Muscle of leg (tissue), 3 donors: ENCODE measurements at regions not wholly inside any gene's neighbourhood (a gene's known extent, or its start where the extent isn't known, plus 50 kb on each side); places are given as distances from the start of the nearest gene placed in this dataset.
A peak's percentile ranks its signal among the peaks of the same experiment; 100 is the strongest.

Source experiments
- DNase-seq: peaks from one replicate; pipeline ENCODE4 v3.0.0; 2013
- H3K27ac ChIP-seq: one replicate; pipeline ENCODE4 v1.5.1; 2013; ENCODE audit warnings: mild to moderate bottlenecking, low read length, control low read depth
- H3K27me3 ChIP-seq: one replicate; pipeline ENCODE4 v1.6.1; 2013; ENCODE audit warnings: low read length; ENCODE audit not compliant: control insufficient read depth, insufficient read depth
- H3K36me3 ChIP-seq: one replicate; pipeline ENCODE4 v1.6.1; 2013; ENCODE audit warnings: low read length; ENCODE audit not compliant: control insufficient read depth, insufficient read depth
- H3K4me1 ChIP-seq: one replicate; pipeline ENCODE4 v1.6.1; 2013; ENCODE audit warnings: low read length; ENCODE audit not compliant: control insufficient read depth, insufficient read depth
- H3K4me3 ChIP-seq: one replicate; pipeline ENCODE4 v1.5.1; 2013; ENCODE audit warnings: low read length, control low read depth
- H3K9me3 ChIP-seq: replicated peaks from 2 replicates; pipeline ENCODE4 v1.6.1; 2013; ENCODE audit warnings: low read depth, low read length; ENCODE audit not compliant: control insufficient read depth
- WGBS: methylation state at CpG from one replicate; pipeline ENCODE4 v1.1.5; 2013; ENCODE audit warnings: missing lambda C conversion rate; ENCODE audit not compliant: insufficient coverage; 5-methylcytosine and 5-hydroxymethylcytosine counted together

DNA sequence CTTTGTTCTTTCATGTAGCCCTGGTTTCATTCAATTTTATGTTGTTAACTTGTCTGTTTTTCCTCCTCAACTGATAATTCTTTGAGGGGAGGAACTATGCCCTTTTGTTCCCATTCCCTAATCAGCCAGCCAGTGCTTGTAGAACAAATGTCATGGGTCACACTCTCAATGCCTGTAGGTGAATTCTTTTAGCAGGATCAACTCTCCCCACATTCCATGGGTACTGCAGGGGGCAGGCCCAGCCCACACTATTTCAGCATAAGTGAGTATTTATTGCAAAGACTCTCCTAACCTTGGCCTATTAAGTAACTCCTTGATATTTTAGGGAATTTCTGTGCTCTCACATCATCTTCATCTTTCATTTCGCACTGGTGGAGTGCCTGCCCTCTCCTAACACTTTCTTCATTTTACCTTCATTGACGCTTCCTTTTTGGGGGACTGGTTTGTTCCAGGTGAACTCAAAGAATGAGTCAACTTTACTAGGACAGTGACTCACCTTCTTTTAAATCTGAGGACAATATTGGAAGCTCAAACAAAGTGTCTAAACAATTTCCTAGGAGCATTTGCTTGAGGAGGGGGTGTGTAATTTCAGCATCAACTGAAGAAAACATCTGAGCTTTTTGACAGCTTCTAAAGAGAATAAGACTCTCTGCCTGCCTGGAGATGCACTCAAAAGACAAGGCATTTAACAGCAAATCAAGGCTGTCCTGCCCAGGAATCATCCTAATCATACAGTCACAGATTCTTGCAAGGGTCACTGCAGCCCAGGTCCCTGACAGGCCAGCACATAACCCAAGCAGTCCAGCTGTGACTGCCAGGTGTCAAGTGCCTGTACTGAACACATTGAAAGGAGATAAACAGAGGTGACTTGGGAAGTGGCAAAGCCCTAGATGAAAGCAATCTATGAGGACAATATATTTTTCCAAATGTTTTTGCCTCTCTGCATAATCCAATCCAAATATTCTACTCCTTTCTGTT lies 208.8 kb upstream of the ADRA1D start:
- no peaks in the 10 kb centered on the region for H3K9me3 ChIP-seq
- no peaks in the 10 kb centered on the region for H3K4me1 ChIP-seq
- no peak for DNase-seq
- H3K36me3 ChIP-seq, result no peaks in the 10 kb centered on the region
- H3K4me3 ChIP-seq, result no peak overlapping the region
- H3K27me3 ChIP-seq, result no peaks in the 10 kb centered on the region
- 86% methylated on average over 1 of the region's 2 CpGs for WGBS
- H3K27ac ChIP-seq, result no peak overlapping the region

DNA sequence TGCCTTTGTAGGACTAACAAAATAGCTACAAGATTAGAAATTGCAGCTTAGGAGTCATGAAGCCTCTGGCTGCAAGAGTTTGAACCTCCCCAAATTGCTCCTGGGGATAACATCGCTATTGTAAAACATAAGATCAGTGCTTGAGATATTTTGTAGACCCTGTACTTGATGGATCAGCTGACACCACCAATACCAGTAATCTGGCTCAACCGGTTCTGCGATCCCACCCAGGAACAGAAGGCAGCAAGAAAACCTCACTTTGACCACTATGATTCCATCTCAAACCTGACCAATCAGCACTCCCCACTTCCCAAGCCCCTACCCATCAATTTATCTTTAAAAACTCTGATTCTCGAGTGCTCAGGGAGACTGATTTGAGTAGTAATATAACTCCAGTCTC lies 206.9 kb upstream of the ADRA1D start:
- no peaks in the 10 kb centered on the region for H3K4me1 ChIP-seq
- 80% methylated on average over 1 of the region's 4 CpGs for WGBS
- no peaks in the 10 kb centered on the region for H3K27me3 ChIP-seq
- no peak overlapping the region for H3K4me3 ChIP-seq
- H3K9me3 ChIP-seq, result no peaks in the 10 kb centered on the region
- H3K27ac ChIP-seq, result no peak overlapping the region
- DNase-seq, result no peak
- H3K36me3 ChIP-seq, result no peaks in the 10 kb centered on the region

DNA sequence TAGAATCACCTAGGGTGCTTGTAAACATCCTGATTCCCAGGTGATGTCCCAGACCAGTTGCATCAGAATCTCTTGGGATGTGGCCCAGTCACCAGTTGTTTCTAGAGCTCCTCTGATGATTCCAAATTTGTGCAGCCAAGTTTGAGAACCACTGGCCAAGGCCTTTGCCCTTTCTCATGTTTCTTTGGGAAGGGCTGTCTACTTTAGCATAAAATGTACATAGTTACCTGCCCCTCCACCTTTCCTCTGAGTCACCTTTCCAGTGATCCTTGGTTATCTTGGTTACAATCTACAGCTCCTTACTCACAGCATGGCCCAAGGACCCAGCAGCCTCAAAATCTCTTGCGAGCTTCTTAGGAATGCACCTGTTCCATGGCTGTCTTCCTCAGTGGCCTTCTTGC lies 206.2 kb upstream of the ADRA1D start:
- Histone ChIP-seq H3K36me3 (no peaks in the 10 kb centered on the region), H3K4me1 (no peaks in the 10 kb centered on the region), H3K27me3 (no peaks in the 10 kb centered on the region), H3K4me3 (no peak overlapping the region), H3K27ac (no peak overlapping the region), H3K9me3 (no peaks in the 10 kb centered on the region)
- DNase-seq, result no peak
- 85% methylated on average over 1 of the region's 1 CpG for WGBS

DNA sequence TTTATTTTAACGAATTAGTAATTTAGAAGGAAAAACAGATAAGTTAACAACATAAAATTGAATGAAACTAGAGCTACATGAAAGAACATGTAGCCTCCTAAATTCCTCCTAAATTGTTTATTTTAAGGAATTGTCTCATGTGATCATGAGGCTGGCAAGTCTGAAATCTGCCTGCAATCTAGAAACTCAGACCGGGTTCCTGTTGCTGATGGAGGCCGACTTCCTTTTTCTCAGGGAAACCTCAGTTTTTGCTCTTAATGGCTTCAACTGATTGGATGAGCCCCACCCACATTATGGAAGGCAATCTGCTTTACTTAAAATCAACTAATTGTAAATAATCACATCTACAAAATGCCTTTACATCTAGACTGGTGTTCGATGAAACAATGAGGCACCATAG lies 205.0 kb upstream of the ADRA1D start:
- no peak overlapping the region for H3K27ac ChIP-seq
- 89% methylated on average over 2 of the region's 4 CpGs for WGBS
- no peak overlapping the region for H3K4me3 ChIP-seq
- H3K27me3 ChIP-seq, result no peaks in the 10 kb centered on the region
- H3K9me3 ChIP-seq, result no peaks in the 10 kb centered on the region
- H3K4me1 ChIP-seq, result no peaks in the 10 kb centered on the region
- DNase-seq, result peak; percentile 14
- no peaks in the 10 kb centered on the region for H3K36me3 ChIP-seq

DNA sequence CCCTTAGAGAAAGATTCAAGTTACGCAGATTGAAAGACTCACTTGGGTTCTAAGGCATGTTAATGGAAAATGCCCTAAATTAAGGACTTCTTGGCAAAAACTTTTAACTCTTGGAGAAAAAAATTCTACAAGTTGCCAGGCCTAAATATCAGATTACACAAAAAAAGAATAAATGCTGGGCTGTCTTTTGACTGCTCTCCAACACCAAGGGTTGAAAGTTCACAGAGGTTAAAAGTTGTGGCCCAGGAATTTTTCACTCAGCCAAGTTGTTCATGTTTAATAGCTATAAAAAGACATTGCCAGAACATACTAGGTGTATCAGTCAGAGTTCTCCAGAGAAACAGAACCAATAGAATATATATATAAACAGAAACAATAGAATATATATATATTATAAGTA lies 204.3 kb upstream of the ADRA1D start:
- H3K9me3 ChIP-seq, result no peaks in the 10 kb centered on the region
- DNase-seq, result peak; percentile 32
- no CpG with 5 or more reads among the region's 1 CpG for WGBS

DNA sequence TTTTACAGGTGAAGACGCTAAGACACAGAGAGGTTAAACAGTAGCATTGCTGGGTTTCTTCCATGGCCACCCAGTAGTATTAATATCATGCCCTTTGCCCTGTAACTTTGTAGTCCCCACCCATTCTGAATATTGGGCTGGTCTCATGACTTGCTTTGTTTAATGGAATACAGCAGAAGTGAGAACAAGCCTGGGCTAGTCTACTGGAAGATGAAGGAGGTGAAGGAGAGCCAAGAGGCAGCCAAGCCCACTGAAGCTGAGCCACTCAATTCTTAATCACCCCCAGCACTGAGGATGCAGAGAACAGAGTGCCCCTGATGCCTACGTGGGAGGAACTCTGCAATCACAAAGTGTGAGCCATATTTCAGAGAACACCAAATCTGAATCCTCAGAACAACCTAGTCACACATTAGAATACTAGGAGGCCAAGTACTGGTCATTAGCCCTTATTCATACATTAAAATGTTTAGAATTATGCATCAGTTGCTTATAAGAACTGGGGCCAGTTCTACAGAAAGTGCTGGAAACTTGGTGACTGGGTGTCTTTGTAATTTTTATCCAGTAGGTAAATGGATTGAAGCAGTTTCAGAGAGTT lies 202.5 kb upstream of the ADRA1D start:
- WGBS, result no CpG with 5 or more reads among the region's 2 CpGs
- Histone ChIP-seq H3K4me3 (no peak overlapping the region), H3K27me3 (no peaks in the 10 kb centered on the region), H3K4me1 (no peaks in the 10 kb centered on the region), H3K9me3 (no peaks in the 10 kb centered on the region), H3K27ac (no peak overlapping the region), H3K36me3 (no peaks in the 10 kb centered on the region)
- no peak for DNase-seq

More for the DNA sequence above, 204.3 kb upstream of the ADRA1D start:
- no peak overlapping the region for H3K27ac ChIP-seq
- H3K4me3 ChIP-seq, result no peak overlapping the region
- H3K4me1 ChIP-seq, result no peaks in the 10 kb centered on the region
- H3K36me3 ChIP-seq, result no peaks in the 10 kb centered on the region
- H3K27me3 ChIP-seq, result no peaks in the 10 kb centered on the region

DNA sequence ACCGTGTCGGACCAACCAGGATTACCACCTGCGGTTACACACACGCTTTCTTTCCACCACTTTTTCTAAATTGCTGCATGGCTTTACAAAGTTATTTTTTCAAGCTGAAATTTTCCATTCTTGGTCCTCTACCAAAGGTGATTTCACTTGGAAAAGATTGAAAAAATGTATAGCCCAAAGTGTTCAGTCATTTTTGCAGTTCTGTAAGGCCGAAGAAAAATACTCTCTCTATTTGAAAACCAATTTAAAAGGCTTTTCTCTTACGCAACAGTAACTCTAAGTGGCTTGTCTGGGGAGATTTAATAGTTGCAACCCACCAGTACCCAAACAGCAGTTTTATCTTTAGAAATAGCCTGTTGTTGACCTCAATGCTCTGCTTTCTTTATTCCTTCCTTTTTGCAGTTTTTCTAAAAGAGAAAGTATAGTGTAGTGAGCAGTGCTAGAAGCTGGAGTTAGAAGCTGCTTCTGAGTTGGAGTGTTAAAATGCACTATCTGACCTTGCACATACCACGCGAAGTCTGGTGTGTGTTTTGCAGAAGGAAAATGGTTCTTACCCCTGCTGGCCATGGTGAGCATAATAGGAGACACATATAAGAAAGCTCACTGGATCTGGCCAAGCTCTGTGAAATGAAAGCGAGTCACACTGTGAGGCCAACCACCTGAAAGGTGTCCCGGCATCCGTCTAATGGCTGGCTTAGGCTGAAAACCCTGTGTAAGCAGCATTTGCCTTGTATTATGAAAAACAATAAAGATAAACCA lies 201.0 kb upstream of the ADRA1D start:
- Histone ChIP-seq H3K27me3 (peaks cover 2% of the 10 kb centered on the region), H3K4me3 (no peak overlapping the region), H3K4me1 (peaks cover 5% of the 10 kb centered on the region), H3K9me3 (no peaks in the 10 kb centered on the region), H3K27ac (no peak overlapping the region), H3K36me3 (no peaks in the 10 kb centered on the region)
- peak; percentile 78 for DNase-seq
- WGBS, result 30% methylated on average over 2 of the region's 11 CpGs

DNA sequence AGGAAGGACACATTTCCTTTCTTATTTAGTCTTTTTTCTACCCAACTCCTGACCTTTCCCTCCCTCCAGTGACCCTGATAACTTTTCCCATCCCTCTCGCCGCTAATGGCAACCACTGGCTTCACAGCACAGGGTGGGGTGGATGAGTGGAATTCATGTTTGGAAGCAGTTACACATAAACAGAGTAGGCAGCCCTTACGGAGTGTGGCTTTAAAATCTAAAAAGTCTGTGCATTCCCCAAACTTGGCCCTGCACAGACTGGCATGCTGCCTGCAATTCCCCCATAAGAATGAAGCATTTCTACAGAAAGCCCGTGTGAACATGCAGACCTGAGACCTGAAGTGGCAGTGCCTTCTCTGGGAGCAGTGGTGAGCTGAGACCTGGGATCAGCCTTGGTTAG lies 196.7 kb upstream of the ADRA1D start:
- no peak overlapping the region for H3K4me3 ChIP-seq
- DNase-seq, result peak; percentile 33
- no peaks in the 10 kb centered on the region for H3K9me3 ChIP-seq
- WGBS, result 15% methylated on average over 2 of the region's 4 CpGs
- H3K27me3 ChIP-seq, result peaks cover 2% of the 10 kb centered on the region
- H3K4me1 ChIP-seq, result peaks cover 5% of the 10 kb centered on the region
- no peaks in the 10 kb centered on the region for H3K36me3 ChIP-seq
- no peak overlapping the region for H3K27ac ChIP-seq

DNA sequence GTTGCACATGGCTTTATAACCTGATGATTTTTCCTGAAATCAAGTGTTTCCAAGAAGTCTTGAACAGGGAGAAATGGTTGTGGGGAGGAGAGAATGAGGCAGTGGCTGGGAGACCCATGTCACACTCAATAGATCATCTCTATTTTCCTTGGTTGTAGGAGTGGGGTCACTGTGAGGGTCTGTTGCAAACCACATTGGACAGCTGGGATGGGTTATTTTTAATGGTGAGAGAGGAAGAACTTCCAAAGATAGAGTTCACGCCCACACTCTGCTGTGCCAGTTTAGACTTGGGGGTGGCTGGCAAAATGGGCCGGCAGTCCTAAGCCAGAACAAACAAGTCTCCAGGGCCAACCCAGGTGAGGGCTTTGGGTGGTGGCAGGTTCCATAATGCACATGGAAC lies 196.2 kb upstream of the ADRA1D start:
- peaks cover 2% of the 10 kb centered on the region for H3K27me3 ChIP-seq
- no peaks in the 10 kb centered on the region for H3K9me3 ChIP-seq
- H3K4me1 ChIP-seq, result peaks cover 5% of the 10 kb centered on the region
- no CpG with 5 or more reads among the region's 2 CpGs for WGBS
- no peak overlapping the region for H3K27ac ChIP-seq
- H3K4me3 ChIP-seq, result no peak overlapping the region
- DNase-seq, result no peak
- no peaks in the 10 kb centered on the region for H3K36me3 ChIP-seq

DNA sequence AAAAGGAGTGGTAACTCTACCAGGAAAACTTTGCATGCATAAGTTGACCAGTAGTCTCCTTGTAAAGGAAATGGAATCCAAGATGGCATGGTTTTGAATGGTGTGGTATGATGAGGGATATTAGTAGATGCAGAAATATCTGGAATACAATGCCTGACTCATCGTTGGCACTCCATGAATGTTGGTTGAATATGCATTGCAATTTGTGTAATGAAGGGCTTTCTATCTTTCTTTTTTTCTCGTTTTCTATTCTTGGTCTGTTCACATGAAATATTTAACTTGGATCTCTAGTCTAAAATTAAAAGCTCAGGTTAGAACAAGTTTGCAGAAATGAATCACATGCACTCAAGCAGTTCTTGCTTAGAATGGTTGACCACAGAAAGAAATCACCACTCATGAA lies 195.3 kb upstream of the ADRA1D start:
- no peaks in the 10 kb centered on the region for H3K9me3 ChIP-seq
- no peaks in the 10 kb centered on the region for H3K36me3 ChIP-seq
- no peak overlapping the region for H3K27ac ChIP-seq
- DNase-seq, result no peak
- H3K4me1 ChIP-seq, result peaks cover 5% of the 10 kb centered on the region
- WGBS, result 83% methylated on average over 1 of the region's 2 CpGs
- no peak overlapping the region for H3K4me3 ChIP-seq
- H3K27me3 ChIP-seq, result peaks cover 2% of the 10 kb centered on the region
